ENCODE measurements at regions not wholly inside any gene's neighbourhood (a gene's known extent, or its start where the extent isn't known, plus 50 kb on each side); places are given as distances from the start of the nearest gene placed in this dataset.

GRCh38 chr15:101590785-101591184 is 61.4 kb downstream of the TM2D3 start:
- DNase-seq, result no peak

- DNase-seq, result no peak
Measured at GRCh38 chr15:101583284-101583683, 68.9 kb downstream of the TM2D3 start.

GRCh38 chr15:101580431-101580830 is 71.8 kb downstream of the TM2D3 start:
- no peak for DNase-seq

- DNase-seq, result no peak
Measured at GRCh38 chr15:101579631-101580163, 72.5 kb downstream of the TM2D3 start.

GRCh38 chr15:101578443-101578894 is 73.7 kb downstream of the TM2D3 start:
- peak in 8 of 14 donors; percentile 10 to 39 (median 27) for DNase-seq

- DNase-seq, result no peak
Measured at GRCh38 chr15:101573951-101574350, 78.2 kb downstream of the TM2D3 start.

GRCh38 chr15:101570241-101570640 is 80.7 kb upstream of the PCSK6 start:
- DNase-seq, result no peak

GRCh38 chr15:101568821-101569555 is 79.5 kb upstream of the PCSK6 start:
- no peak for DNase-seq

- no peak for DNase-seq
Measured at GRCh38 chr15:101568309-101568708, 78.8 kb upstream of the PCSK6 start.

GRCh38 chr15:101566748-101567488 is 77.4 kb upstream of the PCSK6 start:
- no peak for DNase-seq

- DNase-seq, result no peak
Measured at GRCh38 chr15:101565377-101565776, 75.9 kb upstream of the PCSK6 start.

- no peak for DNase-seq
Measured at GRCh38 chr15:101563176-101563796, 73.8 kb upstream of the PCSK6 start.

- no peak for DNase-seq
Measured at GRCh38 chr15:101562428-101563059, 73.0 kb upstream of the PCSK6 start.

- DNase-seq, result no peak
Measured at GRCh38 chr15:101561584-101561906, 72.0 kb upstream of the PCSK6 start.

GRCh38 chr15:101560722-101561583 is 71.4 kb upstream of the PCSK6 start:
- DNase-seq, result no peak

- no peak for DNase-seq
Measured at GRCh38 chr15:101559952-101560351, 70.4 kb upstream of the PCSK6 start.

GRCh38 chr15:101558221-101558941 is 68.9 kb upstream of the PCSK6 start:
- no peak for DNase-seq

- DNase-seq, result no peak
Measured at GRCh38 chr15:101556273-101556672, 66.8 kb upstream of the PCSK6 start.

GRCh38 chr15:101554115-101554915 is 64.8 kb upstream of the PCSK6 start:
- DNase-seq, result no peak

Measured in C1 segment of cervical spinal cord (tissue), 14 donors.